HEK293T (cell line): ENCODE measurements at regions not wholly inside any gene's neighbourhood (a gene's known extent, or its start where the extent isn't known, plus 50 kb on each side); places are given as distances from the start of the nearest gene placed in this dataset.

Source experiments
- ARNT ChIP-seq: fragments of 450-650 bp; IDR thresholded peaks from 2 replicates; pipeline ENCODE4 v1.6.1; 2017; ENCODE audit warnings: mild to moderate bottlenecking
- CTBP1 ChIP-seq: fragments of 450-650 bp; IDR thresholded peaks from 2 replicates; pipeline ENCODE4 v1.6.1; 2016; ENCODE audit warnings: borderline replicate concordance
- ELF4 ChIP-seq: fragments of 450-650 bp; IDR thresholded peaks from 2 replicates; pipeline ENCODE4 v1.6.1; 2017; ENCODE audit warnings: antibody characterized with exemption
- FOXM1 ChIP-seq: fragments of 450-650 bp; IDR thresholded peaks from 2 replicates; pipeline ENCODE4 v1.6.1; 2017; ENCODE audit warnings: mild to moderate bottlenecking, borderline replicate concordance
- SP1 ChIP-seq: fragments of 450-650 bp; IDR thresholded peaks from 2 replicates; pipeline ENCODE4 v1.6.1; 2017
- SUZ12 ChIP-seq: fragments of 450-650 bp; IDR thresholded peaks from 2 replicates; pipeline ENCODE4 v1.6.1; 2016; ENCODE audit warnings: mild to moderate bottlenecking
- ZNF384 ChIP-seq: fragments of 450-650 bp; IDR thresholded peaks from 2 replicates; pipeline ENCODE4 v1.6.1; 2016

DNA sequence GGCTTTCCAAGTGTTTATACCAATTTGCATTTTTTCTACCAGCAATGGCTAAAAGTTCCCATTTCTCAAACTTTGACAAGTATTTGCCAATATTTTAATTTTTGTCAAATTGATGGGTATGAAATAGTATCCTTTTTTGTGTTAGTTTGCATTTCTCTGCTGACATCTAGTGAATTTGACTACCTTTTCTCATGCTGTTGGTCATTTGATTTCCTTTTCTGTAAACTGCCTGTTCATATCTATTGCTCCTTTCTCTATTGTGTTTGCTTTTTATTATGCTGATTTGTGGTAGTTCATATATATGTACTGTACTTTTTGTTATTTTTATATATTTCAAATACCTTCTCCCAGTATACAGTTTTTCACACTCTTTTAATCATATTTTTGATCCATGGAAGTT, 149.4 kb downstream of the PMAIP1 start:
- no peak for TF ChIP-seq ARNT
- no peak for TF ChIP-seq SP1
- TF ChIP-seq CTBP1 = no peak
- TF ChIP-seq ELF4 = no peak
- no peak for TF ChIP-seq FOXM1
- no peak for TF ChIP-seq SUZ12
- TF ChIP-seq ZNF384 = no peak
